ENCODE measurements at regions not wholly inside any gene's neighbourhood (a gene's known extent, or its start where the extent isn't known, plus 50 kb on each side); places are given as distances from the start of the nearest gene placed in this dataset.

- TF ChIP-seq IRF2 (CRISPR knock-in tag; IDR thresholded peaks at IDR 0.05; ENCODE audit: borderline replicate concordance, low read depth), result no peak
- no peak for TF ChIP-seq CTCF (IDR thresholded peaks at IDR 0.05)
- TF ChIP-seq USF1 (CRISPR knock-in tag; IDR thresholded peaks at IDR 0.05), result no peak
- no peak for TF ChIP-seq ATF6 (CRISPR knock-in tag; IDR thresholded peaks at IDR 0.05)
- no peak for TF ChIP-seq ZNF121 (CRISPR knock-in tag; IDR thresholded peaks at IDR 0.05)
- no peak for TF ChIP-seq CREB1 (CRISPR knock-in tag; IDR thresholded peaks at IDR 0.05)
- TF ChIP-seq SP1 (CRISPR knock-in tag; conservative IDR thresholded peaks at IDR 0.05), result no peak
- no peak for TF ChIP-seq ZNF232 (CRISPR knock-in tag; IDR thresholded peaks at IDR 0.05)
- no peak for TF ChIP-seq TP53 (CRISPR knock-in tag; IDR thresholded peaks at IDR 0.05)
- TF ChIP-seq HMGXB4 (CRISPR knock-in tag; IDR thresholded peaks at IDR 0.05), result no peak
- TF ChIP-seq MLX (CRISPR knock-in tag; IDR thresholded peaks at IDR 0.05), result no peak
Observed at GRCh38 chr14:58779376-58779775, 141.6 kb downstream of the DACT1 start.
